HUES64 (cell line): ENCODE measurements at regions not wholly inside any gene's neighbourhood (a gene's known extent, or its start where the extent isn't known, plus 50 kb on each side); places are given as distances from the start of the nearest gene placed in this dataset.

Experiments
- H3K27ac ChIP-seq: 2 replicates; pipeline ENCODE4 v1.7.0; 2013; ENCODE audit warnings: low read depth, low read length, inconsistent platforms
- H3K27me3 ChIP-seq: 2 replicates; pipeline ENCODE4 v1.6.1; 2013; ENCODE audit warnings: mild to moderate bottlenecking, low read length; ENCODE audit not compliant: insufficient read depth
- H3K36me3 ChIP-seq: 2 replicates; pipeline ENCODE4 v1.6.1; 2013; ENCODE audit warnings: mild to moderate bottlenecking, low read length; ENCODE audit not compliant: insufficient read depth
- H3K4me1 ChIP-seq: 2 replicates; pipeline ENCODE4 v1.6.1; 2013; ENCODE audit warnings: mild to moderate bottlenecking, low read length, moderate library complexity; ENCODE audit not compliant: insufficient read depth
- H3K4me3 ChIP-seq: 2 replicates; pipeline ENCODE4 v1.5.1; 2013; ENCODE audit warnings: mild to moderate bottlenecking, low read length, moderate library complexity
- H3K9ac ChIP-seq: 2 replicates; pipeline ENCODE4 v1.6.1; 2013; ENCODE audit warnings: mild to moderate bottlenecking, low read depth, low read length
- H3K9me3 ChIP-seq: 2 replicates; pipeline ENCODE4 v1.6.1; 2013; ENCODE audit warnings: low read depth, low read length; ENCODE audit not compliant: insufficient read depth
- WGBS: fragments of 150-250, 120-280 bp; methylation state at CpG from one replicate; pipeline ENCODE4 v1.1.7; 2013; ENCODE audit warnings: missing lambda C conversion rate; 5-methylcytosine and 5-hydroxymethylcytosine counted together

DNA sequence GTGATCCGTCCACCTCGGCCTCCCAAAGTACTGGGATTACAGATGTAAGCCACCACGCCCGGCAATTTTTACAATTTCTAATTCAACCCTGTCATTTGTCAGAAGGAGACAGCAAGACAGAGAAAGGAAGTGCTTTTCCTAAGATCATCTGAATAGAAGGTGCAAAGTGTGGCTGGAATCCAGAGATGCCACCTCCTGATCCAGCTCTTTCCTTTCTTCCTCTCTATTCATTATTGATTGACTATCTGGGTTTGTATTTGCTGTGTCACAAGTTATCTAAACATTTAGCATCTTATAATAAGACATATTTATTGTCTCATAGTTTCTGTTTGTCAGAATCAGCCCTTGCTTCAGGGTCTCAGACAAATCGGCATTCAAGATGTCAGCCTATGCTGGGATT lies 217.7 kb downstream of the BCAS1 start:
- Histone ChIP-seq H3K9me3 (no peaks in the 10 kb centered on the region), H3K27ac (no peak overlapping the region), H3K4me1 (peaks cover 2% of the 10 kb centered on the region; the same call in 1 of the 2 replicates), H3K36me3 (no peaks in the 10 kb centered on the region), H3K9ac (no peak overlapping the region), H3K4me3 (no peak overlapping the region), H3K27me3 (no peaks in the 10 kb centered on the region)
- WGBS, result 96% methylated on average over 5 of the region's 5 CpGs

GRCh38 chr20:53852014-53852413 lies 218.4 kb downstream of the BCAS1 start:
- no peak overlapping the region for H3K4me3 ChIP-seq
- no peaks in the 10 kb centered on the region for H3K27me3 ChIP-seq
- H3K27ac ChIP-seq, result no peak overlapping the region
- H3K9me3 ChIP-seq, result no peaks in the 10 kb centered on the region
- H3K4me1 ChIP-seq, result peaks cover 4% of the 10 kb centered on the region; the same call in 1 of the 2 replicates
- no peak overlapping the region for H3K9ac ChIP-seq
- 68% methylated on average over 3 of the region's 3 CpGs for whole genome bisulfite sequencing
- no peaks in the 10 kb centered on the region for H3K36me3 ChIP-seq

DNA sequence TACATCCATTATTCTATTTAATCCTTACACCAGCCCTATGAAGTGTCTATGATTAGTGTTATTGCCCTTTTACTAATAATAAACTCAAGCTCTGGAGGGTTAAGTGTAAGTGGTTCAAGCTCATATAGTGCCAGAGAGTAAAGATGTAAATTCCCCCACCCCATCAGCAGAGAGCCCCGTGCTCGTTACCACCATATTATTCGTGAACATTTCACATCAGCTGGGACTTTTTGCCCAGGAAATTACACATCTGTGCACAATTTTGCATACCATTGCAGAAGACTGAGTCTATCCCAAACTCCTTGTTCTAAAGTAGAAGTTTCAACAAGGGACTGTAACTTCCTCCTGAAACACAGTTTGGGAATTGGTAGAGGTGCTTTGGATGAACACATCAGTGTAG lies 220.1 kb downstream of the BCAS1 start:
- Histone ChIP-seq H3K27ac (no peak overlapping the region), H3K36me3 (no peaks in the 10 kb centered on the region), H3K9ac (no peak overlapping the region), H3K27me3 (no peaks in the 10 kb centered on the region), H3K4me3 (no peak overlapping the region), H3K4me1 (peaks cover 4% of the 10 kb centered on the region; the same call in 1 of the 2 replicates), H3K9me3 (no peaks in the 10 kb centered on the region)
- WGBS, result 95% methylated on average over 3 of the region's 3 CpGs

DNA sequence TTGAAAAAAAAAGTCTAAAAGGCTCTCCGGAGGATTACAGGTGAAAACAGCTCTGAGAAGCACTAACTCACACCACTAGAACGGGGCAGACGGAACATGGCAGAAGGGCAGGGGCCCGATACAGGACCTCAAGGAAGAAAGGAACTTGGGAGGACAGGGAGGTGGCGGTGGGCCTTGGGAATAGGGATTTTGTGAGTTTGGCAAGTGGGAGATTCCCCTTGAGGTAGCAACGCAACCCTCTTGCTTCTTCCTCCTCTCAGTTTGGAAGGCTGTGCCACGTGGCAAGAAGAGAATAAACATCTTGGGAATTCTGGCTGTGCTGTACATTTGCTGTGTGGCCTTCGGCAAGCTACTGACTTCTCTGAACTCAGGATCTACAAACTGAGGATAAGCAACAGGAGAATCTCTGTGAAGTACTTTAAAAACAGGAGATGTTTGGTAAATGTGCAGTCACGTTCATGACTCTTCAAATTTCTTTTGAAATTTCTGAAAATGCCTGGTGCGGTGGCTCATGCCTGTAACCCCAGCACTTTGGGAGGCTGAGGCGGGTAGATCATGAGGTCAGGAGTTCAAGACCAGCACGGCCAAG lies 220.8 kb downstream of the BCAS1 start:
- no peaks in the 10 kb centered on the region for H3K9me3 ChIP-seq
- H3K36me3 ChIP-seq, result no peaks in the 10 kb centered on the region
- no peak overlapping the region for H3K27ac ChIP-seq
- peaks cover 4% of the 10 kb centered on the region; the same call in 1 of the 2 replicates for H3K4me1 ChIP-seq
- H3K4me3 ChIP-seq, result no peak overlapping the region
- WGBS, result 88% methylated on average over 12 of the region's 12 CpGs
- H3K27me3 ChIP-seq, result no peaks in the 10 kb centered on the region
- no peak overlapping the region for H3K9ac ChIP-seq

- H3K4me1 ChIP-seq, result peaks cover 4% of the 10 kb centered on the region; the same call in 1 of the 2 replicates
These were observed 222.1 kb downstream of the BCAS1 start for GRCh38 chr20:53848304-53848703.

DNA sequence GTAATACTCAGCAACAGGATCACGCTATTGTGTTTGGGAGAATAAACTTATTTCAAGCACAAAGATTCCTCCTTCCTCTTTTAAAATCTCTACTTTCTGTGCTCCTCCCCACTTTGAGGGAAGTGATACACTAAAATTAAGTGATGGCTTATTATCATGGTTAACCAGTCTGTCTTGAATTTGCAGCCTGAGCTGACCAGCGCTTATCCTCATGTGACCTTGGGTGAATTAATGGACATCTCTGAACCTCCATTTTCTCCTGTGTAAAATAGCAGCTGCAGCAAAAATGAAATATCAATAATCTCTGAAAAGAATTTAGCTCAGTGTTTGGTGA lies 222.6 kb downstream of the BCAS1 start:
- Histone ChIP-seq H3K27me3 (no peaks in the 10 kb centered on the region), H3K4me3 (no peak overlapping the region), H3K27ac (no peak overlapping the region), H3K9ac (no peak overlapping the region), H3K36me3 (no peaks in the 10 kb centered on the region), H3K9me3 (no peaks in the 10 kb centered on the region), H3K4me1 (peaks cover 4% of the 10 kb centered on the region; the same call in 1 of the 2 replicates)
- 94% methylated on average over 1 of the region's 2 CpGs for WGBS

More at GRCh38 chr20:53848304-53848703, 222.1 kb downstream of the BCAS1 start:
- WGBS, result 97% methylated on average over 4 of the region's 4 CpGs
- Histone ChIP-seq H3K27ac (no peak overlapping the region), H3K27me3 (no peaks in the 10 kb centered on the region), H3K36me3 (no peaks in the 10 kb centered on the region), H3K9me3 (no peaks in the 10 kb centered on the region), H3K9ac (no peak overlapping the region), H3K4me3 (no peak overlapping the region)

GRCh38 chr20:53847139-53847836 lies 223.1 kb downstream of the BCAS1 start:
- no peak overlapping the region for H3K4me3 ChIP-seq
- H3K9ac ChIP-seq, result no peak overlapping the region
- 93% methylated on average over 7 of the region's 8 CpGs for WGBS

GRCh38 chr20:53846640-53847039 lies 223.8 kb downstream of the BCAS1 start:
- H3K9me3 ChIP-seq, result no peaks in the 10 kb centered on the region
- H3K4me3 ChIP-seq, result no peak overlapping the region
- H3K9ac ChIP-seq, result no peak overlapping the region
- peaks cover 4% of the 10 kb centered on the region; the same call in 1 of the 2 replicates for H3K4me1 ChIP-seq
- H3K36me3 ChIP-seq, result no peaks in the 10 kb centered on the region
- WGBS, result 94% methylated on average over 10 of the region's 10 CpGs
- no peak overlapping the region for H3K27ac ChIP-seq
- no peaks in the 10 kb centered on the region for H3K27me3 ChIP-seq

More at GRCh38 chr20:53847139-53847836, 223.1 kb downstream of the BCAS1 start:
- Histone ChIP-seq H3K36me3 (no peaks in the 10 kb centered on the region), H3K4me1 (peaks cover 4% of the 10 kb centered on the region; the same call in 1 of the 2 replicates), H3K27ac (no peak overlapping the region), H3K9me3 (no peaks in the 10 kb centered on the region), H3K27me3 (no peaks in the 10 kb centered on the region)

DNA sequence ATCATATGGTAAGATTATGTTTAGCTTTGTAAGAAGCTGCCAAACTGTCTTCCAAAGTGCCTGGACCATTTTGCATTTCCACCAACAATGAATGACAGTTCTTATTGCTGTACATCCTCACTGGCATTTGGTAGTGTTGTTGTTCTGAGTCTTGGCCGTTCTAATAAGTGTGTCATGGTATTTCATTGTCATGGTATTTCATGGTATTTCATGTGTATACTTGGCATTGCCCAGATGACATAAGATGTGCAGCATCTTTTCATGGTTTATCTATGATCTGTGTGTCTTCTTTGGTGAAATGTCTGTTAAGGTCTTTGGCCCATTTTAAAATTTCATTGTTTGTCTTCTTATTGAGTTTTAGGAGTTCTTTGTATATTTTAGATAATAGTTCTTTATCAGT lies 224.4 kb downstream of the BCAS1 start:
- H3K4me3 ChIP-seq, result no peak overlapping the region
- WGBS, result 80% methylated on average over 1 of the region's 1 CpG
- H3K4me1 ChIP-seq, result peaks cover 4% of the 10 kb centered on the region; the same call in 1 of the 2 replicates
- no peak overlapping the region for H3K9ac ChIP-seq
- H3K36me3 ChIP-seq, result no peaks in the 10 kb centered on the region
- H3K27ac ChIP-seq, result no peak overlapping the region
- H3K27me3 ChIP-seq, result no peaks in the 10 kb centered on the region
- H3K9me3 ChIP-seq, result no peaks in the 10 kb centered on the region

DNA sequence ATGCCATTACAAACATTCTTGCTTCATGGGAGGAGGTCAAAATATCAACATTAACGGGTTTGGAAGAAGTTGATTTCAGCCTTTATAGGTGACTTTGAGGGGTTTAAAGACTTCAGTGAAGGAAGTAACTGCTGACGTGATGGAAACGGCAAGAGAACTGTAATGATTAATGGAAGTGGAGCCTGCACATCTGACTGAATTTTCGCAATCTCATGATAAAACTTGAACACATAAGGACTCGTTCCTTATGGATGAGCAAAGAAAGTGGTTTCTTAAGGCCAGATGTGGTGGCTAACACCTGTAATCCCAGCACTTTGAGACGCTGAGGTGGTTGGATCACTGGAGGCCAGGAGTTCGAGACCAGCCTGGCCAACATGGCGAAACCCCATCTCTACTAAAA lies 226.1 kb downstream of the BCAS1 start:
- H3K27me3 ChIP-seq, result no peaks in the 10 kb centered on the region
- no peak overlapping the region for H3K9ac ChIP-seq
- no peak overlapping the region for H3K27ac ChIP-seq
- 93% methylated on average over 8 of the region's 8 CpGs for WGBS
- no peaks in the 10 kb centered on the region for H3K9me3 ChIP-seq
- peaks cover 4% of the 10 kb centered on the region; the same call in 1 of the 2 replicates for H3K4me1 ChIP-seq
- no peaks in the 10 kb centered on the region for H3K36me3 ChIP-seq
- H3K4me3 ChIP-seq, result no peak overlapping the region

GRCh38 chr20:53843645-53844044 lies 226.7 kb downstream of the BCAS1 start:
- H3K27ac ChIP-seq, result no peak overlapping the region
- 96% methylated on average over 2 of the region's 2 CpGs for WGBS

More at GRCh38 chr20:53843645-53844044, 226.7 kb downstream of the BCAS1 start:
- Histone ChIP-seq H3K4me1 (peaks cover 4% of the 10 kb centered on the region; the same call in 1 of the 2 replicates), H3K9me3 (no peaks in the 10 kb centered on the region), H3K27me3 (no peaks in the 10 kb centered on the region), H3K9ac (no peak overlapping the region), H3K4me3 (no peak overlapping the region), H3K36me3 (no peaks in the 10 kb centered on the region)
